Posterior cingulate gyrus (tissue), 11 donors: ENCODE measurements at regions not wholly inside any gene's neighbourhood (a gene's known extent, or its start where the extent isn't known, plus 50 kb on each side); places are given as distances from the start of the nearest gene placed in this dataset.
"Not testable (repeated sequence)": the region's sequence is repeated elsewhere in the genome, so short reads cannot be mapped to it uniquely, and the experiment has no call there.

Source experiments
- DNase-seq, 10 donors: peaks; one replicate each; pipeline versions ENCODE4 v3.0.0 to v3.0.0-alpha.2; 2020 to 2021; ENCODE audit warnings: mixed read lengths in 3 of 10
- intact Hi-C: fragments of 100-400 bp; cut with DNase I; formaldehyde crosslinking; loops from one replicate; pipeline ENCODE4 v1.15.1; 2023

GRCh38 chr21:24671901-24672300 lies 935.4 kb downstream of the MRPL39 start:
- intact Hi-C loops, result no loop called here
- DNase-seq, result no peak

GRCh38 chr21:24658926-24659325 lies 948.4 kb downstream of the MRPL39 start:
- no peak for DNase-seq
- intact Hi-C loops, result no loop called here

- intact Hi-C loops, result no loop called here
- DNase-seq, result no peak
Measured at GRCh38 chr21:24658026-24658425, 949.3 kb downstream of the MRPL39 start.

GRCh38 chr21:24649691-24650090 lies 957.6 kb downstream of the MRPL39 start:
- intact Hi-C loops, result no loop called here
- DNase-seq, result no peak

- intact Hi-C loops, result no loop called here
- DNase-seq, result no peak
Measured at GRCh38 chr21:24636696-24637095, 970.6 kb downstream of the MRPL39 start.

GRCh38 chr21:24634749-24635148 lies 972.5 kb downstream of the MRPL39 start:
- no peak for DNase-seq
- intact Hi-C loops, result no loop called here

- intact Hi-C loops, result no loop called here
- DNase-seq, result no peak
Measured at GRCh38 chr21:24628536-24628935, 978.7 kb downstream of the MRPL39 start.

- intact Hi-C loops, result no loop called here
- DNase-seq, result no peak
Measured at GRCh38 chr21:24628046-24628445, 979.2 kb downstream of the MRPL39 start.

GRCh38 chr21:24617819-24618218 lies 989.5 kb downstream of the MRPL39 start:
- DNase-seq, result no peak
- intact Hi-C loops, result no loop called here

GRCh38 chr21:24594082-24594481 lies 1013.2 kb downstream of the MRPL39 start:
- intact Hi-C loops, result no loop called here
- no peak for DNase-seq

GRCh38 chr21:24590261-24590660 lies 1017.0 kb downstream of the MRPL39 start:
- intact Hi-C loops, result no loop called here
- DNase-seq, result no peak

GRCh38 chr21:24583473-24583872 lies 1023.8 kb downstream of the MRPL39 start:
- no peak for DNase-seq
- intact Hi-C loops, result no loop called here

GRCh38 chr21:24577301-24577700 lies 1030.0 kb downstream of the MRPL39 start:
- DNase-seq, result no peak

GRCh38 chr21:24561291-24561690 lies 1046.0 kb downstream of the MRPL39 start:
- intact Hi-C loops, result no loop called here
- no peak for DNase-seq

More at GRCh38 chr21:24577301-24577700, 1030.0 kb downstream of the MRPL39 start:
- intact Hi-C loops, result no loop called here

GRCh38 chr21:24552491-24552890 lies 1054.8 kb downstream of the MRPL39 start:
- intact Hi-C loops, result no loop called here

GRCh38 chr21:24545807-24546361 lies 1061.4 kb downstream of the MRPL39 start:
- DNase-seq, result no peak
- intact Hi-C loops, result no loop called here

More at GRCh38 chr21:24552491-24552890, 1054.8 kb downstream of the MRPL39 start:
- DNase-seq, result no peak

GRCh38 chr21:24514081-24514733 lies 1093.1 kb downstream of the MRPL39 start:
- DNase-seq, result no peak
- intact Hi-C loops, result loop anchor here (2.0 to 10.0 kb wide), 3 partner anchors 397 to 659 kb away; no protein-coding TSS in a partner anchor

- no peak for DNase-seq
- intact Hi-C loops, result no loop called here
Measured at GRCh38 chr21:24509131-24509530, 1098.2 kb downstream of the MRPL39 start.

- intact Hi-C loops, result no loop called here
- no peak for DNase-seq
Measured at GRCh38 chr21:24486973-24487372, 1120.3 kb downstream of the MRPL39 start.

- intact Hi-C loops, result not testable (repeated sequence)
Measured at GRCh38 chr21:24483361-24483760, 1123.9 kb downstream of the MRPL39 start.

GRCh38 chr21:24470852-24471251 lies 1136.4 kb downstream of the MRPL39 start:
- intact Hi-C loops, result no loop called here

More at GRCh38 chr21:24483361-24483760, 1123.9 kb downstream of the MRPL39 start:
- not testable (repeated sequence) for DNase-seq

GRCh38 chr21:24456358-24456757 lies 1150.9 kb downstream of the MRPL39 start:
- DNase-seq, result peak in 2 of 10 donors; percentile 34 to 72
- intact Hi-C loops, result no loop called here

More at GRCh38 chr21:24470852-24471251, 1136.4 kb downstream of the MRPL39 start:
- DNase-seq, result no peak
